B cell (primary cell): ENCODE measurements at regions not wholly inside any gene's neighbourhood (a gene's known extent, or its start where the extent isn't known, plus 50 kb on each side); places are given as distances from the start of the nearest gene placed in this dataset.

ENCODE experiments used
- ATAC-seq: fragments of 200-7000 bp; cut with Tn5 transposase; one replicate; pipeline ENCODE4 v1.10.0; 2021; ENCODE audit warnings: low read depth, mild to moderate bottlenecking, moderate number of reproducible peaks, moderate library complexity
- CTCF ChIA-PET: fragments of 350-600 bp; sonication (Branson Sonifier 250); formaldehyde crosslinking; loops from one replicate; lab custom pipeline; 2021; ENCODE audit warnings: antibody characterized with exemption, inconsistent platforms; lab: Charles Lee
- POLR2A ChIA-PET: fragments of 350-600 bp; sonication (Branson Sonifier 250); formaldehyde crosslinking; loops from one replicate; lab custom pipeline; 2021; ENCODE audit warnings: antibody characterized with exemption; lab: Charles Lee
- DNase-seq: peaks from one replicate; pipeline ENCODE4 v3.0.0; 2013
- H2AFZ ChIP-seq: 2 replicates; pipeline ENCODE4 v1.6.1; 2012; ENCODE audit warnings: mild to moderate bottlenecking, low read depth, low read length; ENCODE audit not compliant: insufficient read depth, poor library complexity, severe bottlenecking
- H3K27ac ChIP-seq, 2 donors: 1 replicate in 1 of 2; 2 replicates in 1 of 2; pipeline ENCODE4 v1.5.1; 2012 to 2013; ENCODE audit warnings: low read length in 2 of 2, mild to moderate bottlenecking in 2 of 2, moderate library complexity in 1 of 2
- H3K27me3 ChIP-seq, 4 experiments: fragments of 200-600 bp in 1 of 4; sonication (generic) in 1 of 4; replicated peaks in 1 of 4; 1 replicate in 2 of 4; 2 replicates in 2 of 4; pipeline versions ENCODE4 v1.6.1 to v1.7.0; 2013 to 2016; ENCODE audit warnings: low read length in 3 of 4, mild to moderate bottlenecking in 2 of 4, mixed read lengths in 1 of 4, moderate library complexity in 1 of 4; ENCODE audit not compliant: insufficient read depth in 4 of 4, control insufficient read depth in 3 of 4; ENCODE audit errors: control extremely low read depth in 1 of 4
- H3K36me3 ChIP-seq, 2 experiments: replicated peaks in 1 of 2; 1 replicate in 1 of 2; 2 replicates in 1 of 2; pipeline versions ENCODE4 v1.6.1 to v1.7.1; 2013; ENCODE audit warnings: low read length in 1 of 2; ENCODE audit not compliant: insufficient read depth in 2 of 2, control insufficient read depth in 1 of 2; ENCODE audit errors: control extremely low read depth in 1 of 2, extremely low read depth in 1 of 2
- H3K4me1 ChIP-seq, 2 donors: fragments of 200-600 bp in 1 of 2; sonication (generic) in 1 of 2; 1 replicate in 1 of 2; 2 replicates in 1 of 2; pipeline versions ENCODE4 v1.5.1 to v1.6.1; 2013 to 2017; ENCODE audit warnings: low read length in 2 of 2; ENCODE audit not compliant: control insufficient read depth in 2 of 2, insufficient read depth in 2 of 2
- H3K4me2 ChIP-seq: replicated peaks from 2 replicates; pipeline ENCODE3; 2012; ENCODE audit warnings: mild to moderate bottlenecking, low read depth, low read length; ENCODE audit not compliant: poor library complexity, severe bottlenecking
- H3K4me3 ChIP-seq, 5 experiments: fragments of 200-600 bp in 1 of 5; sonication (generic) in 1 of 5; 1 replicate in 3 of 5; 2 replicates in 2 of 5; pipeline versions ENCODE4 v1.5.1 to v1.7.0; 2011 to 2016; ENCODE audit warnings: low read length in 4 of 5, mild to moderate bottlenecking in 4 of 5, low read depth in 2 of 5, control low read depth in 1 of 5, moderate library complexity in 1 of 5; ENCODE audit not compliant: insufficient read depth in 1 of 5; ENCODE audit errors: control extremely low read depth in 1 of 5, extremely low read depth in 1 of 5
- H3K79me2 ChIP-seq: fragments of 200-600 bp; sonication (generic); one replicate; pipeline ENCODE4 v1.6.0; 2016; ENCODE audit warnings: low read length; ENCODE audit not compliant: control insufficient read depth, insufficient read depth
- H3K9ac ChIP-seq: fragments of 200-600 bp; sonication (generic); 2 replicates; pipeline ENCODE4 v1.6.1; 2017; ENCODE audit warnings: mild to moderate bottlenecking, low read length, moderate library complexity
- H3K9me3 ChIP-seq, 3 donors: one replicate each; pipeline versions ENCODE4 v1.6.1 to v1.7.1; 2013; ENCODE audit warnings: low read length in 2 of 3; ENCODE audit not compliant: control insufficient read depth in 2 of 3, insufficient read depth in 1 of 3; ENCODE audit errors: control extremely low read depth in 1 of 3
- H4K20me1 ChIP-seq: 2 replicates; pipeline ENCODE4 v1.6.0; 2012; ENCODE audit warnings: mild to moderate bottlenecking, low read length; ENCODE audit not compliant: insufficient read depth, control insufficient read depth, poor library complexity, severe bottlenecking
- H3K27ac Mint-ChIP-seq: one replicate; pipeline ENCODE4 v1.8.0; 2021; ENCODE audit warnings: mixed read lengths
- H3K27me3 Mint-ChIP-seq: one replicate; pipeline ENCODE4 v1.8.0; 2021; ENCODE audit warnings: mixed read lengths
- H3K4me1 Mint-ChIP-seq: one replicate; pipeline ENCODE4 v1.8.0; 2021; ENCODE audit warnings: mixed read lengths
- H3K4me3 Mint-ChIP-seq: one replicate; pipeline ENCODE4 v1.8.0; 2021; ENCODE audit warnings: mixed read lengths
- H3K9me3 Mint-ChIP-seq: one replicate; pipeline ENCODE4 v1.8.0; 2022; ENCODE audit warnings: mixed read lengths; ENCODE audit not compliant: insufficient read depth
- CTCF ChIP-seq: fragments of 200-600 bp; IDR thresholded peaks from one replicate; pipeline ENCODE4 v1.8.0; 2022; ENCODE audit warnings: antibody characterized with exemption, mild to moderate bottlenecking
- EZH2 ChIP-seq: IDR thresholded peaks from 2 replicates; pipeline ENCODE4 v1.6.1; 2012; ENCODE audit warnings: borderline replicate concordance, low read depth, mild to moderate bottlenecking, moderate library complexity, low read length; ENCODE audit not compliant: insufficient read depth, poor library complexity, severe bottlenecking
- WGBS: methylation state at CpG from one replicate; pipeline ENCODE4 v1.1.5; 2013; ENCODE audit warnings: missing lambda C conversion rate; ENCODE audit not compliant: insufficient coverage; 5-methylcytosine and 5-hydroxymethylcytosine counted together
- intact Hi-C: fragments of 100-400 bp; cut with micrococcal nuclease; formaldehyde crosslinking; loops from one replicate; pipeline ENCODE4 v1.10.0; 2022

GRCh38 chr9:30944741-30945280 lies 1439.6 kb upstream of the ACO1 start:
- 90% methylated on average over 11 of the region's 12 CpGs for WGBS
- Histone ChIP-seq H3K79me2 (no peaks in the 10 kb centered on the region), H3K9ac (no peak overlapping the region), H2AFZ (no peak overlapping the region), H3K27me3 (no peaks in the 10 kb centered on the region), H4K20me1 (no peaks in the 10 kb centered on the region), H3K36me3 (no peaks in the 10 kb centered on the region), H3K9me3 (peaks cover 0 to 16% (median 0%) of the 10 kb centered on the region in 3 donors), H3K4me2 (no peak overlapping the region), H3K4me3 (no peak overlapping the region), H3K27ac (no peak overlapping the region), H3K4me1 (no peaks in the 10 kb centered on the region)
- POLR2A ChIA-PET = no interaction called here
- DNase-seq = no peak
- H3K4me1 Mint-ChIP-seq = no peaks in the 10 kb centered on the region
- H3K27ac Mint-ChIP-seq = no peak overlapping the region
- peaks cover 10% of the 10 kb centered on the region for H3K9me3 Mint-ChIP-seq
- CTCF ChIA-PET = no interaction called here
- no peak for ATAC-seq
- intact Hi-C loops = no loop called here
- TF ChIP-seq CTCF (no peak), EZH2 (no peak)
- no peaks in the 10 kb centered on the region for H3K27me3 Mint-ChIP-seq
- no peak overlapping the region for H3K4me3 Mint-ChIP-seq

- Mint-ChIP-seq H3K9me3 (no peaks in the 10 kb centered on the region), H3K4me1 (no peaks in the 10 kb centered on the region), H3K27me3 (no peaks in the 10 kb centered on the region), H3K4me3 (no peak overlapping the region), H3K27ac (no peak overlapping the region)
- Histone ChIP-seq H3K36me3 (no peaks in the 10 kb centered on the region), H3K79me2 (no peaks in the 10 kb centered on the region), H3K27me3 (no peaks in the 10 kb centered on the region), H3K4me3 (no peak overlapping the region), H3K4me1 (no peaks in the 10 kb centered on the region), H4K20me1 (no peaks in the 10 kb centered on the region), H3K27ac (no peak overlapping the region), H2AFZ (no peak overlapping the region), H3K9ac (no peak overlapping the region), H3K4me2 (no peak overlapping the region), H3K9me3 (no peaks in the 10 kb centered on the region)
- ATAC-seq = no peak
- intact Hi-C loops = no loop called here
- TF ChIP-seq CTCF = no peak
- TF ChIP-seq EZH2 = no peak
- CTCF ChIA-PET = no interaction called here
- POLR2A ChIA-PET = no interaction called here
- no peak for DNase-seq
Observed at GRCh38 chr9:30964332-30964731, 1420.1 kb upstream of the ACO1 start.
